GM19395 (cell line): ENCODE measurements at regions not wholly inside any gene's neighbourhood (a gene's known extent, or its start where the extent isn't known, plus 50 kb on each side); places are given as distances from the start of the nearest gene placed in this dataset.
"Not testable (repeated sequence)": the region's sequence is repeated elsewhere in the genome, so short reads cannot be mapped to it uniquely, and the experiment has no call there.

Source experiments
- ATAC-seq: cut with Tn5 transposase; IDR thresholded peaks from one replicate; pipeline ENCODE4 v1.9.1; 2021; ENCODE audit warnings: mild to moderate bottlenecking, moderate library complexity; ENCODE audit not compliant: unreplicated experiment

DNA sequence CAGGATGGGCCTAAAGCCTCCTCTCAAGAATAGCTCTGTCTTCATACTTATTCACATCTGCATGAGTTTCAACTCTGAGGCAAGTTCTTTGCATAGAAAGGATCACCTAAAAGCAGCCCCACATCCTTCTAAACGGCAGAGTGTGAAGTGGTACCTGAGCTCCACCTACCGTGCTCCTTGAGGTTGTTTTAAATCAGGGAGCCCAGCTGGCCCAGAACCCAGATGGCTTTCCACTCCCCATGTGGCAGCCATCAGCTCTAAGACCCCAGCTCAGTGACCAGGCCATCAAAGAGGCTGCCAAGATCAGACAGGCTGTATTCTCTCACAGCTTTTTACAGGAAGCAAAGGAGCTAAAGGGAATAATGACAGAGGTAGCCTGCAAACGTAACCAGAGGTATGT lies 299.3 kb downstream of the RASEF start:
- ATAC-seq, result no peak

DNA sequence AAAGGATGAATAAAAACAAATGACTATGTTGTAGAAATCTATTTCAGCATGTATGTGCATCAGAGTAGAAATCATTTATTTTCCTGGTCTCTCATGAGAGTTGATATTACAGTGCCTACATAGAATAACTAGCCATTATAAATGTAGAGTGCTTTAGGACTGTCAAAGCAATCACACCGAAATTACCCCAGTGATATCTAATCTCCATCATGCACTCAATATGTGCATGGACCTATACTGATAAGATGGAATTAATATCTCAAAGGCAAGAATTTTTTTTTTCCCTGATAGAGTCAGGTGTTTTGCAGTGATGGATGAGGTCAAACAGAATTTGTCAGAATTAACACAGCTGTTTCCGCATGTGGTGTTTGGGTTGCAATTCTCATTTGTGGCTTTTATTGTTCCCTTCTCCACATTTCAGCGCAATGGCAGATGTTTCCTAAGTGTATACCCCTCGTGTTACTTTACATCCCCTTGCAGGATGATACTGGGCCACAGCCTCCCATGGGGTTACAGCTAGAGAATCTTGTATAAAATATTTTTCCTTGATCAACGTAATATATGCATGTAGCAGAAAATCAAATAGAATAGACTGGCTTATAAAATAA lies 298.8 kb downstream of the RASEF start:
- ATAC-seq, result no peak

DNA sequence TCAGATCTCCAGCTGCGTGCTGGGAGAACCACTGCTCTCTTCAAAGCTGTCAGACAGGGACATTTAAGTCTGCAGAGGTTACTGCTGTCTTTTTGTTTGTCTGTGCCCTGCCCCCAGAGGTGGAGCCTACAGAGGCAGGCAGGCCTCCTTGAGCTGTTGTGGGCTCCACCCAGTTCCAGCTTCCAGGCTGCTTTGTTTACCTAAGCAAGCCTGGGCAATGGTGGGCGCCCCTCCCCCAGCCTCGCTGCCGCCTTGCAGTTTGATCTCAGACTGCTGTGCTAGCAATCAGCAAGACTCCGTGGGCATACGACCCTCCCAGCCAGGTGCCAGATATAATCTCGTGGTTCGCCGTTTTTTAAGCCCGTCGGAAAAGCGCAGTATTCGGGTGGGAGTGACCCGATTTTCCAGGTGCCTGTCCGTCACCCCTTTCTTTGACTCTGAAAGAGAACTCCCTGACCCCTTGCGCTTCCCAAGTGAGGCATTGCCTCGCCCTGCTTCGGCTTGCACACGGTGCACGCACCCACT lies 288.2 kb downstream of the RASEF start:
- ATAC-seq, result not testable (repeated sequence)

DNA sequence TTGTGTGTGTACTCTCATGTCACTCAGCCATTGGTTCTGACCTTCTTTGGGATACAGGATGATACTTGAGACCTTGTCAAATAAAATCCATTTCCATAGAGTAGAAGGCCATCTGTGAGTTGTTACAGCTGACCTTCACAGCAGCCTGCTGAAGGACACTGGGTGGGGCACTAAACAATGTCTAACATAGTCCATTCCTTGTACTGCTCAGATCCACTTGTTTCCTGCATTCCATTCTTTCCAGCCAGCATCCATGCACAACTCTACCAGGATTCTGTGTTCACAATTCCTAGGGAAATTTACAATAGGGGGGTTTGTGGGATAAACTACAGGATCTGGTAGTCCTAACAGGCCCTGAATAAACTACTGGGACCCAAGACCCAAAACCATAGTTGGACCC lies 286.4 kb downstream of the RASEF start:
- ATAC-seq, result no peak

DNA sequence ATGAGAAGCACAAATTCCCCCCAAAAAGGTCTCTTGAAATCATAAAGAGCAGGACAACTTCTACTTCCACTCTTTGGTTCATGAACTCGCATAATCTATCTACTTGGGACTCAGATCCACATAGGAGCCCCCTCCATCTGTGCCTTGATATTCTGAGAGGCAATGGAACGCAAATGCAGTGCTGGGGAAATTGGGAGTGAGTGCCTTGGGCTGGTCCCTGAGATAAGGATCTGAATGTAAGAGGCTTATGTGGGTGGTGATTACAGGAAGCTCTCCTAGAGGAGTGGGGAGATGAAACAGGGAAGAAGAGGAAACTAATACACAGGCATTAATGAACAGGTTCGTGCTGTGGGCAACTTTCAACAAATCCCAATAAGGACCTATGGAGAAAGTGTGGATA lies 285.6 kb downstream of the RASEF start:
- no peak for ATAC-seq

DNA sequence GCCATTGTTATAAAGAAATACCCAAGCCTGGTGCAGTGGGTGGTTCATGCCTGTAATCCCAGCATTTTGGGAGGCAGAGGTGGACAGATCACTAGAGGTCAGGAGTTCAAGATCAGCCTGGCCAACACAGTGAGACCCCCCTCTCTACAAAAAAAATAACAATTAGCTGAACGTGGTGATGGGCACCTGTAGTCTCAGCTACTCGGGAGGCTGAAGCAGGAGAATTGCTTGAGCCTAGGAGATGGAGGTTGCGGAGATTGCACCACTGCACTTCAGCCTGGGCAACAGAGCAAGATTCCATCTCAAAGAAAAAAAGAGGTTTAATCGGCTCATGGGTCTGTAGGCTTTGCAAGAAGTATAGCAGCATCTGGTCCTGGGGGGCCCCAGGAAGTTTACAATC lies 284.0 kb downstream of the RASEF start:
- not testable (repeated sequence) for ATAC-seq

DNA sequence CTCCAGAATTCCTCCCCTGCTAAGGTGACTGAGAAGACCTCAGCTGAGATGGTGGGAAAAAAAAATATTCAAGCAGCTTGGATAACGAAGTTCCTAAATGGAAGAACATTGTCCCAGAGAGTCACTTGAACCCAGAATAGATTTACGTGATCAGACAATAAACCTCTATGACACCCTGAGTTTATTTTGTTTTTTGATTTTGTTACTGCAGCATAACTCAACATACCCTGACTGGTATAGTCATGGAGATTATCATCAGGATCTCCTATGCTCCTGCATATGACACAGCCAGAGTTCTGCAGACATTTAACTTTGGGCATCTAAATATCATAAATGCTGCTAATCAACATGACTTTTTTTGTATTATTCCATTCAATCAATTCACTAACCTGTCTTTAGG lies 282.9 kb downstream of the RASEF start:
- no peak for ATAC-seq

DNA sequence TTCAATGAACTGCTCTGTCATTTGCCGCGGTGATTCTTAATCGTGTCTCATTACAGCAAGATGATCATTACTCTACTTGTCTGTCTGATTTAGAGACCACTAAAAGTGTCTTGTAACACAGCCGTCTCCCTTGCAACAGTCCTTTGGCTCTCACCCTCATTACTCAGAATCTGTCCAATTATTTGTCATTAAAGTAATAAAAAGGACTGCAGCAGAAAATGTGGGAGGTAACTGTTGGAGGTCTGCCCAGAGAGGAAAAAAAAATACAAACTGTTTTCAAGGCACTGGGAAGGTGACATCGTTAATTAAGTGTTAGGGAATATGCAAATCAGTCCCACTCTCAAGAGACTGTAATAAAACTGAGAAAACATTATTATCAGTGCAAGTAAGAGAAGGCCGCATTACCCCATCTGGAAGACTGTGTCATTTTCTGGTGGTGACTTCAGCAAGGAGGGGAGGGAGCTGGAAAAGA lies 281.0 kb downstream of the RASEF start:
- no peak for ATAC-seq

DNA sequence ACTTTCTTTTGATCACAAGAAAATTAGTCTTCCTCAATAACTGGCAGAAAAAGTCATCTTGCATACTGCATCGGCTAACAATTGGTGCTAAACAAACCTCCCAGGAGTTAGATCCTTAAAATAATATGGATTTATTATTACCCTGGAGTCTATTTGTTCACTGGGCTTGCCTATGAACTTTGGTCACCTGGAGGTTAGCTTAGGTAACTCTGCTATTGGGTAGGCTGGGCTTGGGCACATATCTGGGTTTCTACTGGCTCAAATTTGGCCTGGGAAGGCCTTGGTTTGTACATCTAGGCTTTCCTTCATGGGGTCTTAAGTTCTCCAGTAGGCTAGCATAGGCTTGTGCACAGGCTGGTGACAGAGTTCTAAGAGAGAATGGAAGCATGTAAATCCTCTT lies 279.9 kb downstream of the RASEF start:
- ATAC-seq, result no peak

DNA sequence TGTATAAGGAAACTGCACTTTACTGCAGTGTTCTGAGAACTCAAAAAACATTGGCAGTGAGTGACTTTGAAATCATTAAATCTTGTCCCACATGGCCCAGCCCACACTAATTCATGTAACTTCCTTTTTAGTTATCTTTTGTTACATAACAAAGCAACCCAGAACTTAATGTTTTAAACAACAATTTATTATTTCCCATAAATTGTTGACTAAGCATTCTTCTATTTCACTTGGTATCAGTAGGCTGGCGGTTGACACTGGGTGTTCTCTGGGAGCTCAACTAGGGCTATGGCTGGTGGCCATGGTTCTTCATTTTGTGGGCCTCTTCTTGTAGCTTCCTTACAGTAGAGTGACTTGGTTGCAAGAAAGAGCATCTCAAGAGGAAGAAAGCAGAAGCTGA lies 278.4 kb downstream of the RASEF start:
- ATAC-seq, result no peak

DNA sequence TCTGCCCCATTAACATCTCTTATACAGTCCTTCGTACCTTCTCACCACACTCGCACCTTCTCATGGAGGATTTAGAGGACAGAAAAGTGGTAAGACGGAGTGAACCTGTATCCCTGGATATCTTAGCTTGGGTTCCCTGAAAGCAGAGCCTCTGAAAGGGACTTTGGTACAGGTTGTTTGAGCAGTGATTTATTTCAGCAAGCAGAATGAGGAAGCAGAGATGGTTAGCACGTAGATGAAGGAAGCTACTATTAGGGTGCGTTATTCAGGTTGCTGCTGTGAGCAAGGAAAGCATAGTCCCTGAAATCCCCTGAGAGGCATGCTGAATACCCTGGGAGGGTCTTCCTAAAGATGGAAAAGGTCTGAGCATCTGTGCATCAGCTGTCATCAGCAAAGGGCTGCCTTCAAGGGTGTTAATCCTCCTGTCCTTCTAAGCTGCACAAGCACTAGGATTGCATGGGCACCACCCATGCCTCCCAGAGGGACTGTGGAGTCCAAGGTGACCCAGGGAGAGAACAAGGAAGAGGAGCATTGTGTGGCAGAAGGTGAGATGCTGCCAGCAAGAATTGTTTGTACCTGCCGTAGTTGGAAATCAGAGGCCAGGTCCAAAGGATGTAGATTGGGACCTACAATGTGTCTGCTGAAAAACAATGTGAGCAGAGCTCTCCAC lies 273.7 kb downstream of the RASEF start:
- no peak for ATAC-seq

DNA sequence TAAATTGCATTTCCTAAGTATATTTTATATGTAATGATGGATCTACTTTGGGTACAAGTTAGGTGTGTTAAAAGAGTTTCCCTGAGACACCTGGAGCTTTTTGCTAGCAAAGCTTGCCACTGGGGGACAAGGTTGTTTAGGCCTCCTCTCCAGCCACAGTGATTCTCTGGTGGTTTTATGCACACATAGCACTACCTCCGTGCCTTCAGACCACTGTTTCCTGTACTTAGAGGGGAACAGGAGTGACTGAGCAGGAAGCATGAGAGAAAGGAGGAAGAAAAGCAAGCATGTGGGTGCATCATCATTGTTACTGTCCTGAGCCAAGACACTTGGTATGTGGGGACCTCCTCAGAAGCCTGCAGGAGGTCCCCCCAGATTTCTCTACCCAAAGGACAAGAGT lies 272.1 kb downstream of the RASEF start:
- ATAC-seq, result no peak

DNA sequence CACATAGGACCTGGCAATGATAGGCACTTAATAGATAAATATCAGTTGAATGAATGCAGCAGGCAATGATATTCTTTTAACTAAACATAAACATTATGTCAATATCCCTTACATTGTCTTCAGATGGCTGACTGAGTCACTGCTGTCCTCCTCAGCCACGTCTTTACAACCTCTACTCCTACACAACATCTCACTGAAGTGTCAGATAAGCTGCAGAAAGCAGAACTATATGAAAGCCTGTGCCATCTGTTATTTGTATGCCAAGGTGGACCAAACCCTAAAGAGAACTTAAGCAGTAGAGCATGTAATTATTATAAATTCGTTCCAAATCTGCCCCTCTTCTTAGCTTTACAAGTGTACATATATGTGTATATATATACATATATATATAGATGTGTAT lies 271.2 kb downstream of the RASEF start:
- no peak for ATAC-seq

DNA sequence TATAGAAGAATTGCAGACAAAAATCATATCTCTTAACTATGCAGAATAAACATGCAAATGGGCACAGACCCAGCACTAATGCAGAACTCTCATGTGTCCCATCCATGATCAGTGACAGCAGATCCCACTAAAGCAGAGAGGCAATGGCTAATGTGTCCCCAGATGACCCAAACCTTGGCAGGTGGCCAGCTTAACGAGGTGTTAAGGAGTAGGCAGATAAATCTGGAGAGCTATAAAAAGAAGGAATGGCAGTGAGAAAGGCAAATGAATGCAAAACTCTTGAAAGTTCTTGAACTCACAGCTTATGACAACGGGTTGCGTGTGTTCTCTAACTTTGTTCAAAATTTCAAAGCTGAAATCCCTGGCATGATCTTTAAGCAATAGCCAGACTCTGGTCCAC lies 265.4 kb downstream of the RASEF start:
- ATAC-seq, result no peak

DNA sequence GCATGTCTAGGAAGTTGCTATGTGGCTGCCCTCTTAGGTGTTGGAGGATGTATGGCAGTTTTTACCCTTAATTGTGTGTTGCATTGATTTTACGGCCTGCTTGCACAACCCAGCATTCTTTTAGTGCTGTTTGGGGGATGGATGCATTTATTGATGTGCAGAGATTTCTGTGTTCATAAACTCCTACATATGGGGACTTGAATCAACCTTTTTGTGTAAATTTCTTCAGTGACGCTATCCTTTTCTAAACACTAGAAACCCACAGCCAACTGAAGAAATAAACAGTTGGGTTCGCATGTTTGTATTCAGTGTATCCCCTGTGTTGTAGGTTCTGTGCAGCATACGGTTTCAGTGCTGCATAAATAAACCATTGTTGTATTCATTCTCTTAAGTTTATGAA lies 263.7 kb downstream of the RASEF start:
- no peak for ATAC-seq

DNA sequence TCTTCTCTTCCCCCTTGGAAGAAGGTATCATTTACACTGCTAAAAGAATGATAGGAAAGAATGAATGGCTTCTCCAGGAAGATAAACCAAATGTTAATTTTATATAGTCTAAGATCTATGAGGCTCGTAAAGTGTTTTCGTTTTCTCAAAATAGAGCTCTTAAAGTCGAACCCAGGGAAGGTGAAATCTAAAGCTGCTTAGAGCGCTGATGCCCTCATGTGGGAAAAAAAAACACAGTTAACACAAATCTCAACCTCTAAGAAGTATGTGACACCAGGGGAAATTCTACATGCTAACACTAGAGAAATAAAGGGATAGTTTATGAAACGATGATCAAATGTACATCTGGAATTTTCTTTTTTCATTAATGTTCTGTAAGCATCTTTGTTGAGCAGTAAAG lies 257.9 kb downstream of the RASEF start:
- no peak for ATAC-seq

DNA sequence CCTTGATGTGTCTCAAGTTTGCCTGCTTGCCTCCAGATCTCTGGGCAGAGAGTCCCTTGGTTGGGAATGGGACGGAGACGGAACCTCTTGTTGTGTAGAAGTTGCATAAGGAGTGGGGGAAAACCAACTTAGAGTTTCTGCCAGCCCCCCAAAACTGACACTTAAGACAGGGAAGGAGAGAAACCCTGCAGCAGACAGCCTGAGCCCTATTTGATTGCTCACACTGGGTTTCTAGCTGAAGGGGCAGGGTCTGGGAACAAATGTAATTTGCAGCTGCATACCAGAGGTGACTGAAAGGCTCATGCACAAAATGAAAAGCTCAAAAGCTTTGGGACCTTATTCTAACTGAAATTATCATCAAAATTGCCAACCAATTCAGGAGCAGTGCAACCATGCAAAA lies 254.5 kb downstream of the RASEF start:
- ATAC-seq, result no peak

DNA sequence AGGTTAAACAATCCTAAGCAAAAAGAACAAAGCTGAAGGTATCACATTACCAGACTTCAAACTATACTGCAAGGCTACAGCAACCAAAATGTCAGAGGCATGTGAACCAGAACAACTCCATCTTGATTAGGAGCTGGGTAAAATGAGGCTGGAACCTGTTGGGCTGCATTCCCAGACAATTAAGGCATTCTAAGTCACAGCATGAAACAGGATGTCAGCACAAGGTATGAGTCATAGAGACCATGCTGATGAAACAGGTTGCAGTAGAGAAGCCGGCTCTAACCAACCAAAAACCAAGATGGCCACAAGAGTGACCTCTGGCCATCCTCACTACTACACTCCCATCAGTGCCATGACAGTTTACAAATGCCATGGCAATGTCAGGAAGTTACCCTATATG lies 252.0 kb downstream of the RASEF start:
- no peak for ATAC-seq

DNA sequence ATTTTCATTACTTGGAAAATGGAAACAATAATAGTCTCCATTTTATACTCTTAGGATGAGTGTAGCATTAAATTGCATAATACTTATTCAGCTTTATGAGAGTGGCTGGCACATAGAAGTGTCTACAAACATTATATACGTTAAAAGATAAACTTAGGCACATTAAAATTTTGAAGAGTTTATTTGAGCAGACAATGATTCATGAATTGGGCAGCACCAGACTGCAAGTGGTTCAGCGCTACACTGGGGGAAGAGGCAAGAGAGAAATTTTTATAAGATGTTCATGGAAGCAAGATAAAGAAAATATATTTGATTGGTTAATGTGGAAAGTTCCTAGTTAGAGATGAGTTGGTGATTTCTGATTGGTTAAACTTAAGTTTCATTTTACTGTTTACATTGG lies 243.7 kb downstream of the RASEF start:
- no peak for ATAC-seq

DNA sequence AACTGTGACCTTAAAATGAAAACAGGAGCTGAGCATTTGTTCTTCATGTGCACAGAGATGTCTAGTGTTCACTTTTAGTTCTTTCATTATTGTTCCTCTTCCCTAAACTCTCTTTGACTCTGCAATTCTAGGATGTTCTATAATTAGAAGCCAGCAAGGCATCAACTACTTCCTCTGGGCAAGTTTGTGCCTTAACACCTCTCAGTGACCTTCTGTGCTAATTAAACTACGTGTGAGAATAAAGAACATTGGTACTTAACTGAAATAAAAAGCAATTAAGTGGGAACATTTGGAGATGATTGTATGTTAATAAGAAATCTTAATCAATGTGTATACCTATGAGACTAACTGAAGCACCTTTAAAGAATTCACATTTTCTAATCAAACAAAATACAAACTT lies 242.8 kb downstream of the RASEF start:
- no peak for ATAC-seq

DNA sequence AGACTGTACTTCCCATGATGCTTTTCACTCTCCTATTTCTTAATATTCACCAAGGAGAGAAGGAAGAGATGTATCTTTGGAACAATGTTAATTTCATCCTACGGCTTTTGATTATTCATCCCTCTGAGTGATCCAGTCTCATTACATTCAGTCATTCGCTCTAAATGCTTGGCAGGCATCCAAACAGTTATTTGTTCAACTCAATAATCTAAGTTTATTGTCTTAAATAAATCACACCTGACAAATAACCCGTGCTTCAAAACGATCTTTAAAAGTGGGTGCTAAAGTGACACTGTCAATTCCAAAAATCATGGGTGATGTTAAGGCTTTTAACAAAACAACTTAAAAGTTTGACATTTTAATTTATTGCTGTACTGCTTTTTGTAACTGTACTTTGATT lies 233.1 kb downstream of the RASEF start:
- ATAC-seq, result no peak

DNA sequence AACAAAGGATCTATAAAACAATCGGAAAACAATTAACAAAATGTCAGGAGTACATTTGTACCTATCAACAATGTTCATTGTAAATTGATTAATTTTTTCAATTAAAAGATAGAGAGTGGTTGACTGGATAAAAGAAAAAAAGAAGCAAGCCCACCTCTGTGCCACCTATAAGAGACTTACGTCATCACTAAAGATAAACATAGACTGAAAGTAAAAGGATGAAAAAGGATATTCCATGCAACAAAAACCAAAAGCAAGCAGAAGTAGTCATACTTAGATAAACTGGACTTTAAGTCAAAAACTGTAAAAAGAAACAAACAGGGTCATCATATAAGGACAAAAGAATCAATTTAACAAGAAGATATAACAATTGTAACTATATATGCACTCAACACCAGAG lies 197.4 kb downstream of the RASEF start:
- no peak for ATAC-seq
